HG03103 (cell line): ENCODE measurements at regions not wholly inside any gene's neighbourhood (a gene's known extent, or its start where the extent isn't known, plus 50 kb on each side); places are given as distances from the start of the nearest gene placed in this dataset.
A peak's percentile ranks its signal among the peaks of the same experiment; 100 is the strongest.
"Not testable (repeated sequence)": the region's sequence is repeated elsewhere in the genome, so short reads cannot be mapped to it uniquely, and the experiment has no call there.

Experiments
- ATAC-seq: cut with Tn5 transposase; IDR thresholded peaks from one replicate; pipeline ENCODE4 v1.9.1; 2021; ENCODE audit warnings: low read depth; ENCODE audit not compliant: unreplicated experiment

DNA sequence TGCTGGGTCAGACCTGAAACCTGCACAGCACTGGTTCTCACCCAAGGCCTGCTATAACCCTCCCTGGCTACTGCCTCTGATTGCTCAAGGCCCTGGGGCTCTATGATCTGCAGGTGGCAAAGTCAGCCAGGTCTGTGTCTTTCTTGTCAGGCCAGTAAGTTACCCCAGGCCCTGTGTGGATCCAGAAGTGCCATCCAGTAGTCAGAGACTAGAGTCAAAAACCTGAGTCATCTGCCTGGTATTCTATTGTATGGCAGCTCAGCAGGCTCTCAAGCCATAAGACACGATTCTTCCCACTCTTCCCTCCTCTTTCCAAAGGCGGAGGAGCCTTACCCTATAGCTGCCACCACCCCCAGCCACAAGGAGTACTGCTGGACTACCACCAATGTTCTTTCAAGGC, 593.0 kb downstream of the FRK start:
- ATAC-seq = no peak

- no peak for ATAC-seq
Observed at GRCh38 chr6:115460913-115461312, 599.8 kb downstream of the FRK start.

DNA sequence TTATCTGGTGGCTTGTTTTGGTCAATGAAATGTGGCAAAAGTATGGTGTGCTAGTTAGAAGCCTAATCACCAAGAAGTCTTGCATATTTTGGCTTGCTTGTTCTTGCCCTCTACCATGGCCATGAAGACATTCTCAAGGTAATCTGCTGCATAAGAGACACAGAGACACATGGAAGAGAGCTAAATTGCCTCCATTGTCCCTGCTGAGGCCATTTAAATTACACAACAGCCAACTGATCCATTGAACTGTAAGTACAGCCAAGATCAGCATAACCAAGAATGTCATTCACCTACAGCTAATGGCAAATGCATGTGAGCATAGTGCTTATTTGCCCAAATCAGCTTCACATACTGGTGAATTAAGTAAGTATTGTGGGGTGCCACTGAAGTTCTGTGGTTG, 603.8 kb downstream of the FRK start:
- no peak for ATAC-seq

- no peak for ATAC-seq
Observed at GRCh38 chr6:115443825-115444478, 616.7 kb downstream of the FRK start.

- ATAC-seq = no peak
Observed at GRCh38 chr6:115442323-115442722, 618.4 kb downstream of the FRK start.

GRCh38 chr6:115441651-115442050, 619.0 kb downstream of the FRK start:
- no peak for ATAC-seq

DNA sequence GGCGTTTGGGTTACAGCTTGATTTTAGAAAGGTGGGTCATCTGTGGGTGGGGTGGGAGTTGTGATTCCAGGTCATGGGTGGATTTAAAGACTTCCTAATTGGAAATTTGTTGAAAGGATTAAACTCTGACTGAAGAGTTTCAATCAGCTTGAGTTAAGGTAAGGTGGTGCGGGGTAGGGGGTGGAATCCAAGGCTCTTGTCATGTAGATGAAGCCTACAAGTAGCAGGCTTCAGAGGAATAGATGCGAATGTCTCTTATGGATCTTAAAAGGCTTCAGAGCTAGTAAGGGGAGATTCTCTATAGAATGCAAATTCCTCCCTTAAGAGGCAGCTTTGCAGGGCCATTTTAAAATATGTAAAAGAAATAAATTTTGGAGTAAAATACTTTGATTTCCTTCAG, 645.3 kb downstream of the FRK start:
- no peak for ATAC-seq

DNA sequence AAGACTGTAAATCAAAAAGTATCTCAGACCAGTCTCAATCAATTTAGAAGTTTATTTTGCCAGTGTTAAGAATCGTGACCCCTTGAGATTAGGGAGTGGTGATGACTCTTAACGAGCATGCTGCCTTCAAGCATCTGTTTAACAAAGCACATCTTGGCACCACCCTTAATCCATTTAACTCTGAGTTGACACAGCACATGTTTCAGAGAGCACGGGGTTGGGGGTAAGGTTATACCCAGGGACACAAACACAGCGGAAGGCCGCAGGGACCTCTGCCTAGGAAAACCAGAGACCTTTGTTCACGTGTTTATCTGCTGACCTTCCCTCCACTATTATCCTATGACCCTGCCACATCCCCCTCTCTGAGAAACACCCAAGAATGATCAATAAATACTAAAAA, 645.8 kb downstream of the FRK start:
- ATAC-seq = not testable (repeated sequence)

DNA sequence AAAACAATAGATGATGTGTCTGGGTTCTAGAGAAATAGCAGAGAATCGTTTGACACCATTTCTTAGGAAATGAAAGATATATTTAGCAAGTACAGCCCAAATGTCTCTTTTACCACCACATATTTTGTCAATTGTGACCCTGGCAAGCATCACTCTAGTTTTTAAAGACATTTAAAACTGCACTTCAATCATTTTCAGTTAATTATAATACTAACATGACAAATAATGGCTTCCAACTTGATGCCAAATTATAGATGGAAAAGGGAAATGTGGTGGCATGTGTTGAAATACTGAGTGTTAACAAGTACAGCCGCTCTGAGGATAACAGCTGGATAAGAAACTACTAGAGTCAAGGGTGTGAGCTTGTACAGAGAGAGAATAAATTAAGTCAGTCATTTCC, 648.9 kb downstream of the FRK start:
- ATAC-seq = no peak

DNA sequence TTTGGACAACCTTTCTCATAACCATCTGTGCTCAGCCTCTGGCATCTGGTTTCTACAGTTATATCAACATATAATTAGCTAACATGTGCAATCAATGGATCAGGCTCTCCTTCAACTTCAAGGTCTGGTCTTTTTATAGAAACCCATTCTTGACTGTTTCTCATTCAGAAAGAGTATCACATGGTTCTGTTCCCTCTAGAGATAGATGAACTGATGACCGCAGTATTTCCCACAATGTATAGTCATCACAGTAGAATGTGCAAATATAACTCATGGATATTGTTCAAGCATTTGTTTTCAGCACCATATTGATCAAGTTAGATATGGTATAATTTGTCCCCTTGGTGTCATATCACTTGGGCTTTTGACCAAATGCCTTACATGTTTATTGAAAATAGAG, 656.2 kb downstream of the FRK start:
- no peak for ATAC-seq

DNA sequence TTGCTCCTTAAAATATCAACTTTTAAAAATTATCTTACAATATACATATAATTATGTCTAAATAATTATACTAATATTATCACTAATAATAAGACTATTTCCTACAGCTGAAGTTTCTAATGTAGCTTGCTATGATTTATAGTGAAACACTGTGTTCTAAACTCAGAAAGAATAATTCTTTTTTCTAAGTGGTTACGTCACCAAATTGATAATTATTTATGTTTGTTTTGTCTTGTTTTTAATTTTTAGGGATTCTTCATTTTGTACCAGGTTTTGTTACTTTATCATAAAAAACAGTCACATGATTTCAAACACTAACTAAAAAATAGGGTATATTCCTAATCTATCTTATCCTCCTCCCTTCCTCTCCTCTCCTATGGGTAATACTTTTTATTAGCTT, 662.1 kb downstream of the FRK start:
- no peak for ATAC-seq

GRCh38 chr6:115396112-115396906, 664.4 kb downstream of the FRK start:
- ATAC-seq = no peak

GRCh38 chr6:115393821-115394220, 666.9 kb downstream of the FRK start:
- ATAC-seq = no peak

DNA sequence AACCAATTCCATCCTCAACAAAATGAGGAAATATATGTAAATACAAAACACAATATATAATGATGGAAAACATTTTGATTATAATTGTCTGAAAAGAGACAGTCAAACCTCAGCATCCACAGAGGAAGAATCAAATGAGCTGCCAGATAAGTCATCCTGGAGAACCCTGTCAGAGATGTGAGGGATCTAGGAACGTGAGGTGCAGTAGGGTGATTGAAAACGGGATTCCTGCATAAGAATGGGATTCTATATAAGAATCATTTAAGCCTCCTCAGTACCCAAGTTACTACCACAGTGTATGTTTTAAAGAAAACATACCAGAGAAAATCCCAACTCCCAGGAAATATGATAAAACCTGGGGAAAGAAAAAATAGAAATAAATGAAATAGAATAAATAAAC, 690.5 kb downstream of the FRK start:
- no peak for ATAC-seq

DNA sequence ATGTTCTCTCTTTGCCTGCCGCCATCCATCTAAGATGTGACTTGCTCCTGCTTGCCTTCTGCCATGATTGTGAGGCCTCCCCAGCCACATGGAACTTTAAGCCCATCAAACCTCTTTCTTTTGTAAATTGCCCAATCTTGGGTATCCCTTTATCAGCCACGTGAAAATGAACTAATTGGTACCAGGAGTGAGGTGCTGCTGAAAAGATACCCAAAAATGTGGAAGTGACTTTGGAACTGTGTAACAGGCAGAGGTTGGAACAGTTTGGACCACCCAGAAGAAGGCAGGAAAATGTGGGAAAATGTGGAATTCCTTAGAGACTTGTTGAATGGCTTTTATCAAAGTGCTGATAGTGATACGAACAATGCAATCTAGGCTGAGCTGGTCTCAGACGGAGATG, 694.9 kb downstream of the FRK start:
- no peak for ATAC-seq

DNA sequence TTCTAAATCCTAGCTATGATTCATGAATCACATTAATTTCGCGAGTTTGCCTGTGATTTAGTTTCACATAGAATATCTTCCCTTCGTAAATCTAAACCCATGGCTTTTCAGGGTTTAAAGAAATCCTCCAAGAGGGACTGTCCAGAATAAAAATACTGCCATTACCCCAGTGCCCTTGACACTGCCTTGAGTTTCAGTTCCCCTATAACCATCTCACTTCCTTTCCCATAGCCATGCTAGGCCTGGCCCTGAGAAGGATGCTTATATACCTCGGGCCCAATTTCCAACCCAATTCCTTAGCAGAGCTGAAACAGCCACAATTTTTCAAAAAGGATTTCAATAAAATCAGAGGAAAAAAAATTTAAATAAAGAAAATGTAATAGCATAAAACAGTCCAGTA, 697.3 kb downstream of the FRK start:
- peak; percentile 80 for ATAC-seq

DNA sequence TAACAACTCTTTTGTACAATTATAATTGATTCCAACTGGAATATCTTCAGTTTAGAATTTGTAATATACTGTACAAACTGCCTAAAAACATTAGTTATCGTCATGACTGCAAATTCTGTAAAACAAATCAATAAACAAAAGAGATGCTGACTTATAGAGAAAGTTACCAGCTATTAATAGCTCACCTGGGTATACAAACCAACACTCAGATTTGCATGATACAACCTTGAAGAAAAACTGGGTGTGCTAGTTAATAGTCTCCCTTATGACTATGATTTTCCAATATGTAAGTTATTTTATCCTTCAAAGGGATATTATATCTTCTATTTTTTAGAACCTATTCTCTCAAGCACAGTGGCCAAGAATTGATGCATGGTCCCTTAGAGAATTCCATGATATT, 698.5 kb downstream of the FRK start:
- ATAC-seq = no peak

DNA sequence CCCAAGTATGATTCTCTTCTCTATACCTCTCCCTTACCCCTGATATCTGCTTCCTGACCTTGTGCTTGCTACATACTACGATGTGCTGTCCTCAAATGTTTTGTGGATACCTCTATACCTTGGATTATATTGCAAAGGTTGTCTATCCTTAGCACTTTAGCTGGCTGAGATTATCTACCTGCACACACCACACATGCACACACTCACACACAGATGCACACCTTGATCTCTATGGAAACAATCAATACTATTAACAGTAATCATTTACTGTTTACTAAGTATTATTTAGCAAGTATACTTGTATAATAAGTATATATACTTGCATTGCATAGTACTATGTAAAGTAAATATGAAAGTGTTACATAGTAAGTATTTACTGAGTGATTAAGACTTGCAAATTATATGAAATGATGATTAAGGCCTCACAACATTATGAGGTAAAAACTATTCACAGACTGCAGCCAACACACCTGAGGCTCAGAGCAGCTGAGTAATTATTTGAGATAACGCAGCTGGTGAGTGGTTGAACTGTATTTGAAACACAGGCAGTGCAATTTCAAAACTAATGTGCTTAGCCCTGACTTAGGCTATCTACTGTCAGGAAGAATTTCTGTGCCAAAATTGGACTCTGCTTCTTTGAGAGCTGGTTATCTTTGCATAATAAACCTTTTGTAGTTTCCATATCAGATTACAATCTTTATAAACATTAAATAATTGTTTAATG, 699.9 kb downstream of the FRK start:
- no peak for ATAC-seq

DNA sequence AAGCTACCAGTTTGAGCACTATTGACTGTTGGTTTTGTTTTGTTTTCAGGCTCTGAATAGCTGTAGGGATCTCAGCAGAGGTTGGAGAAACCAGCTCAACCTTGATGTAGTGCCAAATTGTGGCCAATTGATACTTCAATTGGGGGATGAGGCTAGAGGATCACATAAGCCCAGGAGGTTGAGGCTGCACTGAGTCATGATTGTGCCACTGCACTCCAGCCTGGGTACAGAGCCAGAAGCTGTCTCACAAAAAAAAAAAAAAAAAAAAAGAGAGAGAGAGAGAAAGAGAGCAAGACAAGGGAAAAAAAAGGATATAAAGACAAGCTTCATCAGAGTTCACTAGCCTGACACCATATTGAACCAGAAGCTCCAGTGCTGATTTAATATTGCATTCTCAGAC, 702.1 kb downstream of the FRK start:
- no peak for ATAC-seq

- ATAC-seq = no peak
Observed at GRCh38 chr6:115356371-115356770, 704.3 kb downstream of the FRK start.

DNA sequence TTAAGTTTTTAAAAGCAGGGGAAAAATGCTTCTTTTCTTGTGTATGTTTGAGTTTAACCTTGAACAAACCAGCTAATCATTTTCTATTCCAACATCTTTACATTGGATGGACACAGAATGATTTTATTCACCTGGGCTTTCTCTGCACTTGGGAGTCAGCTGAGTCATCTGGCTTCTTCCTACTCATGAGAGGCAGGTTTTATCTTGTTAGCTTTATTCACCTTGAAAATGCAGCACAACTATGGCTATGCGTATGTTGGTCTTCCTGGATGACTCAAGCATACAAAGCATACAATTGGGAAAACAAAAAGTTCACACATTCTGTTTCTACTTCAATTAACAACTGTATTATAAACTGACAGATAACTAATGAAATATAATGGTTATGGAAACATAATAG, 737.7 kb downstream of the FRK start:
- no peak for ATAC-seq

DNA sequence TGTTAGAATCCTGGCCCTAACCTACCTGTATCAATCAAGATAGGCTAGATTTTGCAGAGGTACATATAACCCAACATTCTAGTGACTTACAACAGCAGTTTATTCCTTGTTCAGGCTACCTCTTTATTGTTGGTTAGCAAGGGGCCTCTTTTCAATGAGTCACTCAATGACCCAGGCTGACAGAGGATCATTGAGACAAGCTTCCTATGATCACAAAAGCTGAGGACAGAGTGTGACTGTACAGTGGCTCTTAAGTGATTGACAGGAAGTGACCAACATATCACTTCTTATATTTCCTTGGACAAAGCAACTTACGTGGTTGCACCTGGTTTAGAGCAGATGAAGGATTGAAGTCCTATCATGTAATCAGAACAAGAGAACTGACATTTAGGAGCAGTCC, 740.9 kb downstream of the FRK start:
- no peak for ATAC-seq
